ENCODE measurements at regions not wholly inside any gene's neighbourhood (a gene's known extent, or its start where the extent isn't known, plus 50 kb on each side); places are given as distances from the start of the nearest gene placed in this dataset.

DNA sequence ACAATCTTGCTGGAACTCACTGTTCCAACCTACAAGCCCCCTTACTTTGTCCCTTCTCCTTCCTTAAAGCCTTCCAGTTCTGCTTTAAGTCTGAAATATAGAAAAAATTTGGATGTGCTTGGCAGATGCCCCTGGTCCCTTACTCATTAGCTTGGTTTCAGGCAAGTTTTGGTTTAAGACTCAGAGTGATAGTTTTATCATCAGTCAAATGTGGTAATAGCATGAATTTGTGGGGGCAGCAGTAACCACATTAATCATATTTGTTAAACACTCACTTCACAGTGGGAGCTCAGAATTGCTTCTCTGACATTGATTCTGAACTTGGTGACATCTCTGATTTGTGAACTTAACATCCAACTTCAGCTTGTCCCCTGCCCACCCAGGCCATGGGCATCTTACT lies 58.3 kb upstream of the ALDH1A3 start:
- no peak for DNase-seq

DNA sequence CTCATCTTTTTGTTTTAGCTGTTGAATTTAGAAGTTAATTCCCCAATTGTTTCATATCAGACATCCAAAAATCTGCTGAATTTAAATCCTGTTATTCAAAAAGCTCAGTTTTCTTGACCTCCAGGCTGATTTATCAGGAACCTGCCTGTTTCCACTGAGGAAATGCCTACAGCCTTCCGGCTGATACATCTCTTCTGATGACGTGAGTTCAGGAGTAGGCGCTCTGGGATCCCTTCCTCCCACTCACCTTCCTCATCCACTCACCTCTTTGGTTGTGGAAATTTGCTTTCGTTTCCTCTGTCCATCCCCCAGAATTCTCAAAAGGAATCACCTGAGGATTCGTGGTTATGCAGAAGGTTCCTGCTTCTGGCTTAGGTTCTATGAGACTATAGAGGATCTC lies 55.4 kb upstream of the ALDH1A3 start:
- DNase-seq, result no peak

DNA sequence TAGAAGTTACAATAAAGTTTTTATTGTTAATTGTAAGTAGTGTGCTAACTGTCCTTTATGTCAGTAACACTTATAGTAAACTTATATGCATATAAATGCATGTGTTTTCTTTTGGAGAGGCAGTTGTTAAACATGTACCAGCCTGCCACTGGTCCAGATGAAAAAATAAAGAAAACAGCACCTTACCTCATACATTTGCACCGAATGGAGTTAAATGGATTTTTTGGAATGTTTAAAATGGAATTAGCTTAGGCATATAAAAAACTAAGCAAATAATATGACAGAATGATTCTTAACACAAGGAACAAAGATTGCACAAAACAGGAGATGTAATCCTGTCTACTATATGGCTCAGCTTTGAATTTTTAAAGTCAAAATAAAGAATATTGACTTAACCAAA lies 50.2 kb upstream of the ALDH1A3 start:
- no peak for DNase-seq
